ENCODE measurements at regions not wholly inside any gene's neighbourhood (a gene's known extent, or its start where the extent isn't known, plus 50 kb on each side); places are given as distances from the start of the nearest gene placed in this dataset.

DNA sequence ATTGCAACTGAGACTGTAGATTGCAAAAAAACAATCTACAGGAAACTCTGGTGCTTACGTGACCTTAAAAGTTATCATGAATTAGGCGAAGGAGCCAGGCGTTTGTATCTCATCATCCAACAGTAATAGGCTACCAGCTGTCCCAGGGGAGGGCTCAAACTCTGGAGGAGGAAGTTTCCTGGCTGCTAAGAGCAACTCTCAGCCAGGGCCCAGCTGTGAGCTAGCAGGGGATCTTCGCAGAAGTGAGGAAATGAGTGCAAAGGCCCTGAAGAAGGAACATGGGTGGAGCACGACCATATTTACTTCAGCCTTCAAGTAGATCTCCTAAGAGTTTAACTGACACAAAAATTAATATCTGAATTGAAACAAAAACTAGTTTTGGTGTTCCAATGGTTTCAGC is 686.9 kb upstream of the MAP3K7 start:
- DNase-seq (no peak), ATAC-seq (no peak)
- TF ChIP-seq, protein P1, sequence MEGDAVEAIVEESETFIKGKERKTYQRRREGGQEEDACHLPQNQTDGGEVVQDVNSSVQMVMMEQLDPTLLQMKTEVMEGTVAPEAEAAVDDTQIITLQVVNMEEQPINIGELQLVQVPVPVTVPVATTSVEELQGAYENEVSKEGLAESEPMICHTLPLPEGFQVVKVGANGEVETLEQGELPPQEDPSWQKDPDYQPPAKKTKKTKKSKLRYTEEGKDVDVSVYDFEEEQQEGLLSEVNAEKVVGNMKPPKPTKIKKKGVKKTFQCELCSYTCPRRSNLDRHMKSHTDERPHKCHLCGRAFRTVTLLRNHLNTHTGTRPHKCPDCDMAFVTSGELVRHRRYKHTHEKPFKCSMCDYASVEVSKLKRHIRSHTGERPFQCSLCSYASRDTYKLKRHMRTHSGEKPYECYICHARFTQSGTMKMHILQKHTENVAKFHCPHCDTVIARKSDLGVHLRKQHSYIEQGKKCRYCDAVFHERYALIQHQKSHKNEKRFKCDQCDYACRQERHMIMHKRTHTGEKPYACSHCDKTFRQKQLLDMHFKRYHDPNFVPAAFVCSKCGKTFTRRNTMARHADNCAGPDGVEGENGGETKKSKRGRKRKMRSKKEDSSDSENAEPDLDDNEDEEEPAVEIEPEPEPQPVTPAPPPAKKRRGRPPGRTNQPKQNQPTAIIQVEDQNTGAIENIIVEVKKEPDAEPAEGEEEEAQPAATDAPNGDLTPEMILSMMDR (IDR thresholded peaks at IDR 0.05), result no peak
- intact Hi-C loops (cut with DNase I), result no loop called here
- H3K9me3 ChIP-seq, result no peaks in the 10 kb centered on the region
- H3K4me3 ChIP-seq, result no peak overlapping the region
- no peaks in the 10 kb centered on the region for H3K27me3 ChIP-seq (ENCODE audit: low read depth)
- H3K4me1 ChIP-seq, result no peaks in the 10 kb centered on the region
- H3K36me3 ChIP-seq, result no peaks in the 10 kb centered on the region
- H3K27ac ChIP-seq, result no peak overlapping the region

DNA sequence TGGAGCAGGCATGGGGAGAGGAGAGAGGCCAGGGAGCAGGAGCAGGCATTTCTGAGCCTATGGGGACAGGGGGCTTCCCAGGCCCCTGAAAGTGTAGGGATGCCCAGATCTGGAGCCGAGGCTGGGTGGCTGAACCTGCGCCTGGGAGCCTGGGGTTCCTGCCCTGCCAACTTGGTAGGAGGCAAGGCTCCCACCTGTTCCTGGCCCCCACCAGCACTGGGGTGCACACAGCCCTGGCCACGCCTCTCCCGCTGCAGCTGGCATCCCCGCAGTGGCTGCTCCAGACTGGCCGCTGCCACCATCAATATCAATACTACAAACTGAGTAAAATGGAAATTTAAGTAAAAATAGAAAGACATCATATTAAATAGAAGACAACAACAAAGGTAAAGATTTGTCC is 684.9 kb upstream of the MAP3K7 start:
- ATAC-seq (peak in 1 of 2 donors; percentile 37), DNase-seq (no peak)
- no peaks in the 10 kb centered on the region for H3K36me3 ChIP-seq
- TF ChIP-seq, protein P1 (IDR thresholded peaks at IDR 0.05), result no peak
- H3K27me3 ChIP-seq (ENCODE audit: low read depth), result no peaks in the 10 kb centered on the region
- H3K9me3 ChIP-seq, result no peaks in the 10 kb centered on the region
- H3K27ac ChIP-seq, result no peak overlapping the region
- intact Hi-C loops (cut with DNase I), result no loop called here
- no peak overlapping the region for H3K4me3 ChIP-seq
- H3K4me1 ChIP-seq, result no peaks in the 10 kb centered on the region

DNA sequence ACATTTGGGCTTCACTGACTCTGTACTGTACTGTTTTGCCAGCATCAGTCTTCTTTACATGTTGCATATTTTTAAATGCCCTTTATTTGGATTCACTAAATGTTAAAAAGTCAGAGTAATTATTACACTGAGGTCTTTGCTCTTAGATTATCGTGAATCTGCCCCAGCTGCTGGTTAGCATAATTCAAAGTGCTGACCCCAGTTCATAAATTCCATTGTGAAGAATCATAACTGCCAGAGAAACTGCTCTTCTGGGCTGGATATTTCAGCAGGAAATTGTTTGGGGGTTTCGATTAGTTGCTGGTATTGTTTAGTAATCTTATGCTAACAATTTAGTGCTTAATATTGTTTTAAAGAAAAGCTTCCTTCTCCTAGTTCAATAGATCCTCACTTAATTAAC is 682.1 kb upstream of the MAP3K7 start:
- no peaks in the 10 kb centered on the region for H3K36me3 ChIP-seq
- intact Hi-C loops (cut with DNase I), result no loop called here
- H3K27ac ChIP-seq, result no peak overlapping the region
- H3K4me3 ChIP-seq, result no peak overlapping the region
- H3K27me3 ChIP-seq (ENCODE audit: low read depth), result no peaks in the 10 kb centered on the region
- H3K9me3 ChIP-seq, result no peaks in the 10 kb centered on the region
- DNase-seq, result no peak
- TF ChIP-seq, protein P1 (IDR thresholded peaks at IDR 0.05), result no peak
- no peaks in the 10 kb centered on the region for H3K4me1 ChIP-seq
- ATAC-seq, result no peak

DNA sequence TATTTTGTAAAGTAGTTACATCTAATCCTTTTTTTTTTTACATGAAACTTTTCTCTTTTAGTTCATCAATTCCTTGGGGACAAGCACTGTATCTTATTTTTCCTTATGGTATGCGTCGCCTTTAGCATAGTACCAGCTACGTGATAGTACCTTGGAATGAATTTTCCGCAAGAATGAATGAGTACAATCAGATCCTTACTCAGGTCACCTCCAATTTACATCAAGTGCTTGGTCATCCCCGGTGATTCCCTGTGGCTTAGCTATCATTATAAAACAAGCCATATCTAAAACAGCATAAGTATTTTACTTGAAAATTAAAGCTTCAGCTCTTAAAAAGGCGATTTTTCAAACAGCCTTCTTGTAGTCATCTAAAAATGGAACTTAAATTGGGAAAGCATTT is 680.4 kb upstream of the MAP3K7 start:
- TF ChIP-seq, protein P1 (IDR thresholded peaks at IDR 0.05), result no peak
- Histone ChIP-seq H3K4me3 (no peak overlapping the region), H3K4me1 (no peaks in the 10 kb centered on the region), H3K27ac (no peak overlapping the region), H3K9me3 (no peaks in the 10 kb centered on the region), H3K36me3 (no peaks in the 10 kb centered on the region), H3K27me3 (ENCODE audit: low read depth) (no peaks in the 10 kb centered on the region)
- intact Hi-C loops (cut with DNase I), result no loop called here
- DNase-seq (no peak), ATAC-seq (no peak)

DNA sequence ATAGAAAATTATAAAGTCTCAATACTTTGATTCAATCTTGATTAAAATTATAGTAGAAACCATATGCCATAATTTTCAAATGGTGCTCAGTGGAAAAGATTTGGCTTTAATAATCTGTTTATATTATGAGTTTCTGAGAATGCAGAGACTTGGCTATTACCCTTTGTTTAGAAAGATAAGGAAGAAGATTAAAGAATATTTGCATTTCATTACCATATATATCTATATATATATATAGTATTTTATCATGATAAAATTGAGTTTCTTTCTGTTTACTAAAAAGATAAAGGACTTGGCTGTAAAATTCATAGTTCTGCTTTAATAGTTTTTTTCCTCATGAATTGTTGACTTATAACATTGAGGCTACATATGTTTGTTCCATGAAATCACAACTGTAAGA is 679.3 kb upstream of the MAP3K7 start:
- DNase-seq (no peak), ATAC-seq (no peak)
- Histone ChIP-seq H3K36me3 (no peaks in the 10 kb centered on the region), H3K4me1 (no peaks in the 10 kb centered on the region), H3K27ac (no peak overlapping the region), H3K9me3 (no peaks in the 10 kb centered on the region), H3K27me3 (ENCODE audit: low read depth) (no peaks in the 10 kb centered on the region), H3K4me3 (no peak overlapping the region)
- intact Hi-C loops (cut with DNase I), result no loop called here
- TF ChIP-seq, protein P1 (IDR thresholded peaks at IDR 0.05), result no peak

DNA sequence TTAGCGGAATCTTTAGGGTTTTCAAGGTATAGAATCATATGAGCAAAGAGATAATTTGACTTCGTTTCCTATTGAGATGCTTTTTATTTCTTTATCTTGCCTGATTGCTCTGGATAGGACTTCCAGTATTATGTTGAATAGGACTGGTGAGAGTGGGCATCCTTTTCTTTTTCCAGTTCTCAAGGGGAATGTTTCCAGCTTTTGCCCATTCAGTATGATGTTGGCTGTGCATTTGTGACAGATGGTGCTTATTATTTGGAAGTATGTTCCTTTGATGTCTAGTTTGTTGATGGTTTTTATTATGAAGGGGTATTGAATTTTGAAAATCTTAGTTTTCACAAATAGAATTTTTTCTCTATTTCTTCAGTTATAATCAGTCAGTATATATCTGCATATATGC is 656.6 kb upstream of the MAP3K7 start:
- H3K27ac ChIP-seq, result no peak overlapping the region
- no peak overlapping the region for H3K4me3 ChIP-seq
- no peak for DNase-seq
- intact Hi-C loops (cut with DNase I), result no loop called here
- H3K36me3 ChIP-seq, result no peaks in the 10 kb centered on the region
- ATAC-seq, result no peak
- no peaks in the 10 kb centered on the region for H3K4me1 ChIP-seq
- TF ChIP-seq, protein P1 (IDR thresholded peaks at IDR 0.05), result no peak
- no peaks in the 10 kb centered on the region for H3K9me3 ChIP-seq
- no peaks in the 10 kb centered on the region for H3K27me3 ChIP-seq (ENCODE audit: low read depth)

Data from lower lobe of right lung (tissue), 2 donors.